HL-60 (cell line): ENCODE measurements at regions not wholly inside any gene's neighbourhood (a gene's known extent, or its start where the extent isn't known, plus 50 kb on each side); places are given as distances from the start of the nearest gene placed in this dataset.

Experiments used
- CTCF ChIP-seq: IDR thresholded peaks from one replicate; pipeline ENCODE4 v1.5.1; 2011; ENCODE audit warnings: low read length, control low read depth, inconsistent platforms; ENCODE audit not compliant: insufficient read depth
- POLR2AphosphoS5 ChIP-seq: IDR thresholded peaks from 2 replicates; pipeline ENCODE4 v1.6.1; 2012; ENCODE audit warnings: low read depth

DNA sequence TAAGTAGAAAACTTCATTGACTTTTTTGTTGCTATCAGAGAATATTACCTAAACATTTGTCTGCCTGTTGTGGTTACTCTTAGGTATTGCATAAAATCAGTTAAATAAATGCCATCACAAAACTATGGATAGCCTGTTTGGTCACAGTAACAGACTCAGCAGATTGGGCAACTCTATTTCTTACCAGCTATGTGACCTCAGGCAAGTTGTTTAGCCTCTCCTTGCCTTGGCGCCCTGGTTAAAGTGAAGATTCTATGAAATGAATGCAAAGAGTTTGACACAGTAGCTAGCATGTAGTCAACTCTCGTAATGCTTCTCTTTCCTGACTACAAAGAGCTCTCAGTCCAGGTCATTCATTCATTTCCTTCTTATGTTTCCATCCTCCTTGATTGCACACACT, 82.5 kb upstream of the ID4 start:
- no peak for TF ChIP-seq CTCF
- TF ChIP-seq POLR2AphosphoS5 = no peak
